Epithelial cell of proximal tubule (primary cell): ENCODE measurements at regions not wholly inside any gene's neighbourhood (a gene's known extent, or its start where the extent isn't known, plus 50 kb on each side); places are given as distances from the start of the nearest gene placed in this dataset.

Experiments
- DNase-seq: peaks from one replicate; pipeline ENCODE4 v3.0.0-alpha.2; 2011; ENCODE audit warnings: low read depth
- H3K4me3 ChIP-seq: 2 replicates; pipeline ENCODE4 v1.5.1; 2011; ENCODE audit warnings: low read depth, mild to moderate bottlenecking, low read length
- TF ChIP-seq, protein P1 (sequence below): conservative IDR thresholded peaks from 2 replicates; pipeline ENCODE4 v1.5.1; 2012; ENCODE audit warnings: low read depth, mild to moderate bottlenecking, low read length

DNA sequence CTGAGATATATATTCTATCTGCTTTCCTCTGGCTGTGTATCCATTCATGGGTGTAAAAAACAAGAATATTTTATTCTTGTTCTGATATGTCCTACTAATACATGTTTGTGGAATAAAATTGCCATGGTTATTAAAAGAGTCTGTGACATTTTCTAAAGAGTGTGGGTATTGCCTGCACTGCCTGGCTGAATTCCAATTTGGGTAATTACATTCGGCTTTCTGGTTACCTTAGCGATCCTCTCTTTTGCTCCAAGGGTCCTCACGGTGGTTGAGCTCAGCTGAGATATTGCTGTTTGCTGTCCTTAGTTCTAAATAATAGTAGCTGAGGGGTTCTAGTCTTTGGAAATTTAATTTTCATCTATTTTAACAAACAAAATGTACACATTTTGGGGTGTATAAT lies 301.4 kb upstream of the DNAJC19 start:
- no peak overlapping the region for H3K4me3 ChIP-seq
- DNase-seq, result no peak
- TF ChIP-seq, protein P1, sequence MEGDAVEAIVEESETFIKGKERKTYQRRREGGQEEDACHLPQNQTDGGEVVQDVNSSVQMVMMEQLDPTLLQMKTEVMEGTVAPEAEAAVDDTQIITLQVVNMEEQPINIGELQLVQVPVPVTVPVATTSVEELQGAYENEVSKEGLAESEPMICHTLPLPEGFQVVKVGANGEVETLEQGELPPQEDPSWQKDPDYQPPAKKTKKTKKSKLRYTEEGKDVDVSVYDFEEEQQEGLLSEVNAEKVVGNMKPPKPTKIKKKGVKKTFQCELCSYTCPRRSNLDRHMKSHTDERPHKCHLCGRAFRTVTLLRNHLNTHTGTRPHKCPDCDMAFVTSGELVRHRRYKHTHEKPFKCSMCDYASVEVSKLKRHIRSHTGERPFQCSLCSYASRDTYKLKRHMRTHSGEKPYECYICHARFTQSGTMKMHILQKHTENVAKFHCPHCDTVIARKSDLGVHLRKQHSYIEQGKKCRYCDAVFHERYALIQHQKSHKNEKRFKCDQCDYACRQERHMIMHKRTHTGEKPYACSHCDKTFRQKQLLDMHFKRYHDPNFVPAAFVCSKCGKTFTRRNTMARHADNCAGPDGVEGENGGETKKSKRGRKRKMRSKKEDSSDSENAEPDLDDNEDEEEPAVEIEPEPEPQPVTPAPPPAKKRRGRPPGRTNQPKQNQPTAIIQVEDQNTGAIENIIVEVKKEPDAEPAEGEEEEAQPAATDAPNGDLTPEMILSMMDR, result no peak

DNA sequence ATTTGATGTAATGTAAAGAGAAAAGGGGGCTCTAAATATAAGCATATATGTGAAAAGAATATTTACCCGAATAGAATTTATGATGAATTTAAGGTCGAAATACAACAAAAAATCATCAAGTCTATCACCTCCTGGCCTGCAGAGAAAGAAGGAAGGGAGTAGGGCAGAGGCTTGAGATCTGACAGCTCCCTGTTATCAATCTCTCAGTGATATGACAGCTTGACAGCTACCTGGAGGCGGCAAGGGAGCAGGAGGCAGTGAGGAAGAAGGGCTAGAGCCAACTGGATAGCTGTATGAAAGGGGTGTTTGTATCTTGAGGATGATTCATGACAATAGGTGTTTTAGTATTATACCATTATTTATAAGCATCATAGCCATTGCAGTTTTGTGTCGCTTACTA lies 299.8 kb upstream of the DNAJC19 start:
- no peak for DNase-seq
- TF ChIP-seq, protein P1, result no peak
- no peak overlapping the region for H3K4me3 ChIP-seq

DNA sequence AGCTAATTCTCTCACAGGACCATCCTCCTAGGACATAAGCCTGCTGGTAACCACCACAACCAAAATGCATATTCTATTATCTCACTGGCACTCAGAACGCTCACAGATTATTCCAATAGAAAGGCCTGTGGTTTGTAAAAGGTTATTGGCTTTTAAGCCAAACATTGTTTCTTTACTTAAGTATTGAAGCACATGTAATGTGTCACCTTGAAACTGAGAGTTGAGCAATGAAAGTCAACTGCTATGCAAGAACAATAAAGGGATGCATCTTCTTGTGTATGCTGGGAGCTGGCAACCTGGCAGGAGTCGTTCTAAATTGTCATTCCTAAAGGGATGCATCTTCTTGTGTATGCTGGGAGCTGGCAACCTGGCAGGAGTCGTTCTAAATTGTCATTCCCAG lies 298.6 kb upstream of the DNAJC19 start:
- DNase-seq, result no peak
- TF ChIP-seq, protein P1, result no peak

DNA sequence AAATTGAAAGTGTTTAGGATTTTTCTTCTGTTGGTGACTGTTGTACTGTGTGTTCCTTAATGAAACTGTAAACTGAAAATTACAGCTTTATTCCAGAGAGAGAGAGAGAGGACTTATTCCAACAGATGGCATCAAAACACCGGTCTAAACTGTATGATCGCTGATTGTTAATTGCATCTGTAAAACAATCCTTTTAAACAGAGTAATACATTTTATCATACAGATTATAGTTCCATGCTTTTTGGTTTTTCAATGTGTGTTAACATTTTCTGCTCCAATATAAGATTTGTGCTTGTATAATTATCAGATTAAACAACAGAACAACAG lies 289.7 kb upstream of the DNAJC19 start:
- DNase-seq, result no peak
- TF ChIP-seq, protein P1, result no peak

More for the DNA sequence above, 298.6 kb upstream of the DNAJC19 start:
- H3K4me3 ChIP-seq, result no peak overlapping the region

DNA sequence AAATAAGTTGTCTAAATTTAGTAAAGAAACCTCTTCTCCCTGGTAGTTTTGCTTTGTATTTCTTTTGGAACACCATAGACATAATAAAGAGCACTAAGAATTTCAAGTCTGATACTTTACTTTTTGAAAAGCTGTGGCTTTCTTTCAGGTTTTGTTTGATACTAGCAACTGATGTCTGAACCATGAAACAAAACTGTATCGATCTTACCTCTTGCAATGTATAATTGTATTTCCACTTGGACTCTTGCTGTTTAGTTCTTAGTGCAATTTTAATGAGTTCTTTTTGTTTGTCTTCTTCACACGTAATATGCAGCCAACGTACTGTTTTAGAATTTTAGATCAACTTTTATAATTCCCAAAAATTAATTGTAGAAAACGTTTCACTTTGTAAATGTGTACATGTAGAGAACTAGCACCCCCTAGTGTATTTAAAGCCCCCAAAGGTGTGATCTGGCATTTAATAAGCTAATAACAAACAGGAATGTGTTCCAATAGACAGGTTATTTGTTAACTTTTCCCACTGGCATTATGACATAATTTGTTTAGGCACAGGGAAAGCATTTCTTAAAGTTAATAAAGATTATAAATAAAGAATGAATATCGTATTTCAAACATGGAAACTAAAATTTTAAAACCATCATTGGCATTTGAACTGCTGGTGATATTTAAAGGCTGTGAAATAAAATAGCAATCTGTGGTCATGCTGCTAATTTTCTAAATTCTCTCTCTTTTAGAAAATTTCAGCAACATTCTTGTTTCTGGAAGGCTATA lies 289.1 kb upstream of the DNAJC19 start:
- TF ChIP-seq, protein P1, result peak; percentile 39

More for the DNA sequence above, 289.7 kb upstream of the DNAJC19 start:
- H3K4me3 ChIP-seq, result no peak overlapping the region

DNA sequence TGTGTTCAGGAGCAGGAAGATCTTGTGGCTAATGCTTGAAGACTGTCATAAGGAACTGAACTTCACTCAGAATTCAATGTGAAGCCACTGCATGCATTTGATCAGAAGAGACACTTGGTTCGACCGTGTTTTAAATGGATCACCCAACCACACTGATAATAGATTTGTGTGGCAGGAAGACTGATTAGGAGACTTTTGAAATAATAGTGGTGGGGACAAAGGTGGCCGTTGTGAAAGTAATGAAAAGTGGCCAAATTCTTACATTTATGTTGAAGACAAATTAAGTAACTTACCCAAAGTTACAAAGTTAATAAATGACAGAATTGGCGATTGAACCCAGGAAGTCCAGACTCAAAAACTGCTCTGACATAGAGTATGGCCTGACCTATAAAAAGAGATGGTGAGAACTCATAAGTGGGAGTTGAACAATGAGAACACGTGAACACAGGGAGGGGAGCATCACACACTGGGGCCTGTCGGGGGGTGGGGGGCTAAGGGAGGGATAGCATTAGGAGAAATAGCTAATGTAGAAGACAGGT lies 286.9 kb upstream of the DNAJC19 start:
- TF ChIP-seq, protein P1, result no peak
- H3K4me3 ChIP-seq, result no peak overlapping the region
- no peak for DNase-seq

More for the DNA sequence above, 289.1 kb upstream of the DNAJC19 start:
- no peak for DNase-seq
- no peak overlapping the region for H3K4me3 ChIP-seq

DNA sequence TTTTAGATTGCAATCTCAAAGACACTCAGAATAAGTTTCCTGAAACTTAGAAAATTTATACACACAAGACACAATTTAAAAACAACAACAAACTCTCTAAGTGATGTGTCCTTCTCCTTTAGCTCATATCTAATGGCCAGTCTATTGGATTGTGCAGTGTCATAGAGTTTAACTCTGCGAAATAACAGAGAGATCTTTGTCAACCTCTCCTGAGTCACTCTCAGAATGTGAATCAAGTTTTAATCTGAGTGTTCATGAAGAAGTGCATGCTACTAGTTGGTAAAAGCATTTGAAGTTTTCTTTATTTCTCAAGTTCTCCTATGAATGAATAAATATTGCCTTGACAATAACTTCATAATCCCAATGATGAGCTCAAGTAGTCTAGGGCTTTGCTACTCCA lies 284.5 kb upstream of the DNAJC19 start:
- H3K4me3 ChIP-seq, result no peak overlapping the region
- DNase-seq, result no peak
- TF ChIP-seq, protein P1, result no peak
